ENCODE measurements at regions not wholly inside any gene's neighbourhood (a gene's known extent, or its start where the extent isn't known, plus 50 kb on each side); places are given as distances from the start of the nearest gene placed in this dataset.

- DNase-seq, result no peak
Observed at GRCh38 chr4:14264437-14264836, 636.9 kb upstream of the BOD1L1 start.

- DNase-seq, result no peak
Observed at GRCh38 chr4:14265651-14266050, 638.1 kb upstream of the BOD1L1 start.

- no peak for DNase-seq
Observed at GRCh38 chr4:14267373-14268060, 640.0 kb upstream of the BOD1L1 start.

- DNase-seq, result no peak
Observed at GRCh38 chr4:14269824-14270223, 642.3 kb upstream of the BOD1L1 start.

DNA sequence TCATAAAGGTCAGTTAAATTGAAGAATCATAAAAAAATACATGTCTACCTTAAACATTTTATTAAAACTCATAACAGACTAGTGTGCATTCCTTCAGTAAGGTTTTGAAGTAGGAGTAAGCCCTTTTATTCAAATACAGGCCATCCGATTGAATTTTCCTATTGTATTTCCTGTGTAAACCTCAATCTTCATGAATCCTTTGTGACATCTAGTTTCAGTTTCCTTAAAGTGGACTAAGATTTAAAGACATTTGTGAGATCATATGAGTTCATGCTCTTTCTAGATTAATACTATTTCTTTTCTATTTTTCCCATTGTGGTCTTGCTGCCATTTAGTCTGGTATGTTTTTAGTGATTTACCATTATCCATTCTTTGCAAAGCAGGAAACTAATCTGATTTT, 644.7 kb upstream of the BOD1L1 start:
- DNase-seq, result no peak

DNA sequence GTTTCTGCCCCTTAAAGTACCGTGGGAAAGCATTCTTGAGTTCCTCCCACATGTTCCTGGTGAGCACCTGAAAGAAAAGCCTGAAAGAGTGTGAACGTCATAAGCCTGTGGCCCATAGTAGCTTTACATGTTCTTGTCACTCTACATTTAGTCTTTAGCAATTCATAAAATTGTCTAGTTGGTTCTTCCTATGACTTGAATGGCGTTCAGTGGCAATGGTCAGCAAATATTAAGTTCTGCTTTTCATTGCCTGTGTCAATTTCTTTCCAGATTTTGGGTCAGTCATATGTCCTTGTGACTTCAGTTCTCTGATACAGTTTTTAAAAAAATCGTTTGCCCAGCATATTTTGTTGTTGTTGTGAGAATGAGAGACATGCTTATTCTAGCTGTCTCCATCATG, 650.0 kb upstream of the BOD1L1 start:
- no peak for DNase-seq

DNA sequence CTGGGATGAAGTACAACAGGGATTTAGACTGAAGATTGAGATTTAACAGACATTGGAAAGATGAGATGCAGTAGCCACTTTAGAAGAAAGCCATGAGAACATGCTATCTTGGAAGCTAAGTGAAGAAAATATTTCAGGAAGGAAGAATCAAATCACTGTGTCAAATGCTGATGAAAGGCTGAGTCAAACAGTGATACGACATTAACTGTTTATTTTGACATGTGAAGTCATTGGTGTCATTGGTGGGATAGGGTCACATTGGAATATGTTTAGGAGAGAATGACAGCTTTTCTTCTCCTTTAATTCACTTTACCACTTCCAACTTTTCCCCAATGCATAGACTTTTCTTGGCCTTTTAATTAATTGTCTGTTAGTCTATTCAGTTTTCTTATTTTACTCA, 653.0 kb upstream of the BOD1L1 start:
- no peak for DNase-seq

- DNase-seq, result no peak
Observed at GRCh38 chr4:14284578-14284977, 657.1 kb upstream of the BOD1L1 start.

DNA sequence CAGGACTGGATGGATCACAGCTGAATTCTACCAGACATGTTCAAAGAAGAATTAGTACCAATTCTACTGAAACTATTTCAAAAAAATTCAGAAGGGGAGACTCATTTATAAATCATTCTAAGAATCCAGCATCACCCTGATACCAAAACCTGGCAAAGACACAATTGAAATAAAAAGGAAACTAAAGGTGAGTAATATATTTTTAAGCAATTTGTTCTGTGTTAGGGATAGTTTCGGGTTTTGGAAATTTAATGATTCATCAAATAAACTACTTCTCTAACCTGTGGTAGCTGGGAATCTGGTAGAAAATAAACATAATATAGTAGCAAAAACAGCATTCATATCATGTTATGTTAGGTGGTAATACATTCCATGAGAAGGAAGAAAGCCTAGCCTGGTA, 662.2 kb upstream of the BOD1L1 start:
- DNase-seq, result no peak

DNA sequence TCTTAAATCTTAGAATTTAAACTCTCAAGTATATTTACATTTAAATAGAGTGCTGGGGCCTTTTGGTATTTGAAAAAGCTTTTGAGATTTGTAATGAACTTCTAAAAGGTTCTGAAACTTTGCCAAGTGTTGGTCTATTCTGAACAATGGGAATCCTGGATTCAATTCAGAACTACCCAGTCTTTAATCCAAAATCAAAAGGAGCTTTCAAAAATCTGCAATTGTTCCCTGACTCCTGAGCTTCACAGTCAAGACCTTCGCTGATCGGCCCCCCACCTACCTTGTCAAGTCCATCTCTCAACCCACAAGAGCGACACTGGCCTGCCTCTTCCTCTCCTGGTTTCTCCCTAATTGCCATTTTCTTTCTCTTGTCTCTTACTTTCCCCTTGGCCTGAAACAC, 666.1 kb upstream of the BOD1L1 start:
- DNase-seq, result no peak

GRCh38 chr4:14294611-14295010, 667.1 kb upstream of the BOD1L1 start:
- DNase-seq, result no peak

- DNase-seq, result no peak
Observed at GRCh38 chr4:14299166-14299565, 671.6 kb upstream of the BOD1L1 start.

GRCh38 chr4:14302021-14302420, 674.5 kb upstream of the BOD1L1 start:
- no peak for DNase-seq

DNA sequence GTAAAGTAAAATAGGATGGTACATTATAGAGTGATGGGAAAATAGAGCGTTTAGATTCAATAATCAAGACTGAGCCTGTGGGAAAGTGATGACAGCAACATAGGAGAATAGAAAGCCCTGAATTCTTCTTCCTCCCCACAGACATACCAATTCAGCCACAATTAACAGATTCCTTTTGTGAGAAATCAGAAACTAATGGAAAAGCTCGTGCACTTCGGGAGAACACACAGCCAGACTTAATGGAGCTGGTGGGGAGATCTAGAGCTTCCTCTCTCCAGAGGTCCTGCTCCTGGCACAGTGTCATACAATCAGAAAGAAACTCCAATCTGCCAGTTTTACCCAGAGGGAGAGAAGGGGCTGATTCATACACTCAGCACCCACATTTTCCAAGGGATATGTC, 676.3 kb upstream of the BOD1L1 start:
- no peak for DNase-seq

DNA sequence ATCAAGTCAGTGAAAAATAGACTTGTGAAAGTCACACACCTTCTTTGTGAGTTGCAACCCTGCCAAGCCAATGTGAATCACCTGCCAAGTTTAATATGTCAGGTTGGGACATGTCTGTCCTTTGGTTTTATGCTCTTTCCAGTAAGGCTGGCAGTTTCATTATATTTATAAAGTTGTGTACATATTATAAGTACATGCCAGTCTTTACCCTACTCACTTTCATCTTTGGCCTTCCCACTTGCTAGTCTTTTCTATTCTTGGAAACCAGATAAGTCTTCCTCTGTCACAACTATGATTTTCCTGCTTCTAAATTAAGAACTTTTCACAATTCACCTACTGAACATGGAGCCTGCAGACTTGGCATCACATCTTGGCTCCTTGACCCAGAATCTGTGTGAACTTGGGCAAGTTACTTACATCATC, 680.7 kb upstream of the BOD1L1 start:
- DNase-seq, result no peak

DNA sequence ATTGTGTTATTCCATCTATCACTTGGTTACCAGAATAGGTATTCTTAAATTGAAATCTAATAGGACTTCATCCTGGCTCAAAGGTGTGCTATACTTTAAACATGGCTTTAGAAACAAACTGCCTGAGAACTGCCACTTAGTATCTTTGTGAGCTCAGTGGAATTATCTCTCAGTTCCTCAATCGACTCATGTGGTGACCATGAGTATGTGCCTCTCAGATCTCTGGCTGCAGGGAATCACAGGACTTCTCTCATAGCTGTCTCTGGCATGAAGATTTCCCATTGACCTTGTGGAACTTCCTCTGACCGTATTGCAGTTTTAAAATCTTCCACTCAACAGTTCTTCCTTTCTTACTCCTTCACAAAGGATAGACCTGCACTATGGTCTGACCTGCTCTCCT, 681.9 kb upstream of the BOD1L1 start:
- no peak for DNase-seq

DNA sequence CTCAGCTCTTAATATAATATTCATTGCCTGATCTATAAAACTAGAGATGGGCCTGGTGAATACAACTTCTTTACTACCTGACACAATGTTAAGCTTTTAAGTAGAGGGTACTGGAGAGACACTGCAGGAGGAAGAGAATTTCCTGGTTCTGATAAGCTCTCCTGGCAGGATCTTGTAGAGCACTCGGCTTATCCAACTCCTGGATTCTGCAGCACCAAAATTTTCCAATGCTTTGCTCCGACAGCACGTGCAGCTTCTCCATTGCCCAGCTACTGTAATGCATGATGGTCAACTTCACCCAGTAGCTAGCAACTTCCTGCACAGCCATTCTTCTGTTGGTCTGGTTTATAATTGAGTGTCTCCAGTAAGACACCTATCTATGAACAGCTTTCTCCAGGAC, 686.2 kb upstream of the BOD1L1 start:
- DNase-seq, result no peak

- DNase-seq, result no peak
Observed at GRCh38 chr4:14315129-14315528, 687.2 kb upstream of the CPEB2 start.

GRCh38 chr4:14317351-14317750, 684.9 kb upstream of the CPEB2 start:
- no peak for DNase-seq

DNA sequence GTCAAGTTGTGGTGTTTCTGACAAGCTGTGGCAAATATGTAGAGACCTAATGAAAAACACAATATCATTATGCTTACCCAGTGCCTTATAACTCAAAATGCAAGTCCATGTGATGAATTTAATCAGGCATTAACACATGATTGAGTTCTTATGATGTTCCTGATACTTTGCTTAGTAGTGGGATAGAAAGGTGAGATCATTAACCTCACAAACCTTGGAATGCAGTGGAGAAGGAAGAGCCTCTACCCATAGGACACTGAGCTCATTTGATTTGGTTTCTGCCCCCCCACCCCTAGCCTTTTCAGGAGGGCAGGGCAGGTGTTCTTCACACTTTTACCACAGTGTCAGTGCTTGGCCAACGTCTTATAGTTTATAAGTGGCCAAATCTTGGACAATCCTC, 683.6 kb upstream of the CPEB2 start:
- no peak for DNase-seq

- DNase-seq, result no peak
Observed at GRCh38 chr4:14321723-14322122, 680.6 kb upstream of the CPEB2 start.

DNA sequence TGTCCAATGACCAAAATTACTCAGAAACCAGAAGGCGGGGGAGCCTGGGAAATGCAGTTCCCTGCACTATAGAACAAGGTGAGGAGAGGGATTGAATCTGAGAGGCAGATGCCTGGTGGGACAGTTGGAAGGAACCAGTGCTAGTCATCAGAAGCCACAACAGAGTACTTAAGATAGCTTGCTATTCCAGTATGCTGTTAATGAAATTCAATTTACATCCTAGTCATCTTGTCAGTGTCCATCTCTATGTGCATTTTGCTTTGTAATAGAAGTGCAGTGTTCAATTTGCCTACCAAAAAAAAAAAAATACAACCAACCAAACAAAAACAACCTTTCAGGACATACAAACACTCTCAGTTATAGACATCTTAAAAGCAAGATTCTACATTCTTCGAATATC, 679.1 kb upstream of the CPEB2 start:
- DNase-seq, result no peak

- DNase-seq, result no peak
Observed at GRCh38 chr4:14329228-14329627, 673.1 kb upstream of the CPEB2 start.

DNA sequence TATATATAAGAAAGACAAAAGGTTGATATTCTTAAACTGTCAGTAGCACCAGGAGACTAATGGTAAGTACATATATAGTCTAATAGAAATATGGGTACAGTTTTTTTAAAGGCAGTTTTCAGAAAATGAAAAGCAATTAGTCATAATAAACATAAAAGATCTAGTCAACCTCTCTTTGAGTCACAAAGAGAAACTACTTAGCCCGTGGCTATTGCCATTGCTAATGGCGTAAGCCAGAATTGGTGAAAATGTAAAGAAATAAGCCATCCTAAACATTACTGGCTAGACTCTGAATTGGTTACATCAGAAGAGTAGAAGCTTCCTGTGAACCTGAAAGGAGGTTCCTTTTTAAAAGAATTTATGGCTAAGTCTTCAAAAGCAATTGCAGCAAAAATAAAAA, 668.7 kb upstream of the CPEB2 start:
- DNase-seq, result no peak

- DNase-seq, result no peak
Observed at GRCh38 chr4:14334166-14334565, 668.1 kb upstream of the CPEB2 start.

GRCh38 chr4:14335872-14336271, 666.4 kb upstream of the CPEB2 start:
- DNase-seq, result no peak

Data from GOT3 (cell line).